HG02759 (cell line): ENCODE measurements at regions not wholly inside any gene's neighbourhood (a gene's known extent, or its start where the extent isn't known, plus 50 kb on each side); places are given as distances from the start of the nearest gene placed in this dataset.

Experiments
- ATAC-seq: cut with Tn5 transposase; IDR thresholded peaks from one replicate; pipeline ENCODE4 v1.9.1; 2021; ENCODE audit warnings: mild to moderate bottlenecking, moderate library complexity; ENCODE audit not compliant: unreplicated experiment

GRCh38 chr14:62081012-62081612 is 318.9 kb downstream of the SNAPC1 start:
- ATAC-seq, result peak; percentile 91

DNA sequence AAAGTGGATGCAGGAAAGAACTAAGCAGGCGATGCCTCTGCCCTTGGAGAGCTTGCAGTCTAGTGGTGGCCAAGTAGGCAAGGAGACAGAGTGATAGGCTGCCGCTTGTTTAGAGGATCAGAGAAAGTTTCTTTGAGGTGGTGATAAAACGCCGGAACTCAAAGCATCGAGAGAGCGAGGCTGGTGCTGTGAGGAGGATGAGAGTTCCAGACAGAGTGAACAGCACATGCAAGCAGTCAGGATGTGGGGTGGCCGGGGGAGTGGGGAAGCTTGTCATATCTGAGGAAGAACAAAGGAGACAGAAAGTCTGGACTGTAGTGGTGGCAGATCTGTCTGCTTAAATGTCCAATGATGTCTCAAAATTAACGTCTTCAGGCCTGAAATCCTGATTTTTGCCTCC is 319.7 kb downstream of the SNAPC1 start:
- no peak for ATAC-seq

DNA sequence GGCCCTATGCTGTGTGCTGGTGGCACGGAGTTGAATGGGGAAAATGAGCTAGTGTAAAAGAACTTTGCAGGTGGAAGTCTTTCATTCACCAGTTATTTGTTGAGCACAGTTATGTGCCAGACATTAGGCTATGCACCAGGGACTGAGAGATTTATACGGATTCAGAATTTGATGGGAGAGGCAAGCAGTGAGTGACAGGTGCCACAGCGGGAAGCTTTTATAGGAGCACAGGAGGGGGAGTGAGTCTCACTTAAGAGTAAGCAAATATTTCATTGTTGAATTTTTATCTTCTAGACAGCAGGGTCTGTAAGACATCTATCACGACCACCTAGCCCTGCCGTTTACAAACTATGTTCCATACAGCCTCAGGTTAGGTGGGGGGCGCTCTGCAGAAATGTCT is 320.6 kb downstream of the SNAPC1 start:
- no peak for ATAC-seq

DNA sequence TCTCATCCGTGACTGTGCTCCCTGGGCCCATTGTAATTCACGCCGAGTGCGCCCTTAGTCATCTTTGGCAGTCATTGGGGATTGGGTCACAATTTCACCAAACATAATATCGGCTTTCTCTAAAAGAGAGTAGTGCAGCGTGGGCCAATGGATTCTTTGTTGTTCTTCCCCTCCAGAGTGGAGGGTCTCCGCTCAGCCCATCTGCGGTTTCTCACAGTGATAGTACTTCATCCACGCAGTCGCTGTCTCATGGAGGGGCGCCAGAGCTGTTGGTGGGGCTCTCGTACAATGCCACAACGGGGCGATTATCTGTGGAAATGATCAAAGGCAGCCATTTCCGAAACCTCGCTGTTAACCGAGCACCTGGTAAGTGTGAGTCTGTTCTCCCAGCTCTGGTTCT is 321.8 kb downstream of the SNAPC1 start:
- no peak for ATAC-seq

- ATAC-seq, result no peak
Observed at GRCh38 chr14:62087191-62087590, 325.0 kb downstream of the SNAPC1 start.

DNA sequence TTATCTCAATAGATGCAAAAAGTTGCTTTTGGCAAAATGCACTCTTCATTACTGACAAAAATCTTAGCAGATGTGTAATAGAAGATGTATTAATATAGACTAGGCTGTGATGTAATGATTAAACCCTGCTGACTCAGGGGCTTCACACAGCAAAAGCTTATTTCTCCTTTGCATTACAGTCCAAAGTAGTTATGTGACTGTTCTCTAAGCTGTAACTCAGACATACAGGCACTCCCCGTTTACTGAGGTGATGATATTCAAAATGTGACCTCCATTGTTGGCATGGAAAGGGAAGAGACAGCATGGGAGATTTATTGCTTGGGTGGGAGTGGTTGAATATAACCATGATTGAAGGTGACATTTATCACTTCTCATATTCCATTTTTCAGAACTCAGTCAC is 331.5 kb downstream of the SNAPC1 start:
- no peak for ATAC-seq

- no peak for ATAC-seq
Observed at GRCh38 chr14:62097072-62097471, 334.9 kb downstream of the SNAPC1 start.

- ATAC-seq, result no peak
Observed at GRCh38 chr14:62097824-62098223, 335.6 kb downstream of the SNAPC1 start.

- ATAC-seq, result no peak
Observed at GRCh38 chr14:62098357-62098756, 336.1 kb downstream of the SNAPC1 start.

DNA sequence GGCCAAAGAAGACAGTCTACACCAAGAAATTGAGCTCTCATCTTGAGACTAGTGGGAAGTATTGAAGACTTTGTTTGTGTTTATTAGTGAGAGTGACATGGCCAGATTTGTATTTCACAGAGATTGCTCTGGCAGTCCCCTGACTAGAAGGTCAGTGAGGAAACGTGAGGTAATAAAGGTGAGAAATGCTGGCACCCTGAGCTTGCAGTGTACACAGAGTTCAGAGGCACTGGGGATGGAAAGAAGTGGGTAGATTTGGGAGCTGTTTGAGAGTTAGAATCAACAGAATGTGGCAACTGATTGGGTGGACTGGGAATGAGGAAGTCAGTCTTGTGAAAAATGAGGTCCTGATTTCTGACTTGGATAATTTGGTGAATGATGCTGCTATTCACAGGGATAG is 336.9 kb downstream of the SNAPC1 start:
- ATAC-seq, result no peak

- ATAC-seq, result no peak
Observed at GRCh38 chr14:62101189-62101588, 339.0 kb downstream of the SNAPC1 start.

DNA sequence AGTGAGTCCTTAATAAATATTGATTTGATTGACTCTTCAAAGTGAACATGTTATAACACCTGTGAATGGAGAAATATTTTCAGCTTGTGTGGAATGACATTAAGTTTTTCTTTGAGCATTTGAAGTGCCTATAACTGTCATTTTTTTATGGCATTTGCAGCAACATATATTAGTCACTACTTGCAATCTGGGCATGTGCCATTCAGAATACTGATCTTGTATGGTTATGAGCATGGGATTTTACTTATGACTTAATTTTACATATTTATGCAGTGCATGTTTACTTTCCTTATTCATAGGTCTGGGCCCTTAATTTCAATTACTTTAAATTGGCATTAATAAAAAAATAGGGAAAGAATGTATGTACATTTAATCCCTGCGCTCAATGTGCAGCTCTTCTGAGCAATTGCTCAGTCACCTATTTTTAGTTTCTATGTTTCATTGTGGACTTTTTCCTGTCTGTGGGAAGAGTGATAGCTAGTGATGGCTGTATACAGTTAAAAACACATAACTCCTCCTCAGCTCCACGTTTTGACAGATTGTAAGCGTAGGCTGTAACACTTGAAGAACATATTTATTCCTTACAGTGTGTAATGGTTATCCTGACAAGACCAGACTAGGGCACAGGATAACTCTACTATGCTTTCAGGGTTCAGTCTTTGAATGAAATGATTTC is 339.6 kb downstream of the SNAPC1 start:
- no peak for ATAC-seq

- no peak for ATAC-seq
Observed at GRCh38 chr14:62102349-62102725, 340.1 kb downstream of the SNAPC1 start.

- no peak for ATAC-seq
Observed at GRCh38 chr14:62103464-62103863, 341.2 kb downstream of the SNAPC1 start.

- no peak for ATAC-seq
Observed at GRCh38 chr14:62110941-62111340, 348.7 kb downstream of the SNAPC1 start.

DNA sequence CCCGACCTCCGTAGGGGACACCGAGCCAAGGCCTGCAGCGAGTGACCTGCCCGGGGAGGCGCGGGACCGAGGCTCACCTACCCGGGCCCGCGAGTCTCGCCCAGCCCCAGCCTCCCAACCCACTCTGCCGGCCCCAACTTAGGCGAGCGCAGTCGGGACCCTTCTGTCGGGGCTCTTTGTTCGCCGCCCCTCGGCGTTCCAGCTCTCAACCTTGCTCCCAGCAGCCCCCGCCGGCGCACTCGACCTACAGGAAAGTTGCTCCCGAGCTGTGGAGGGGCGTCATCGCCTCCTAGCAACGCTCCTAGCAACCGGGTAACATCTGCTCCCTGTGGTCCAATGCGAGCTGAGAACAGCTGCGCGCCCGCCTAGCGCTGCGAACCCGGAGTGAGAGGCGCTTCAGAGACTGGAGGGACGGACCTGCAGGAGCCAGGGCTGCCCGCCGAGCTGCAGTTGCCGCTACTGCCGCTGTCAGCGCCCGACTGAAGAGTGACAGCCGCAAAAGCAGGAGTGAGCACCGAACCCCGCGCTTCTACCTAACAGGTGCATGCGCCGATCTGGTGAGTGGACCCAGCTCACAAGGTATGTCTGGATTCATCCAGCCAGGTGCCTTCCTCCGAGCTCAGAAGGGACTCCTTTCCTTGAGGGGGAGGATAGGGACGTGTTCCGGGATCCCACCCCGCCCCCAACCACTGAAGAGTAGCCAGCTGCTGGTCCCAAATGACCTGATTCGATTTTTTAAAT is 355.0 kb downstream of the SNAPC1 start:
- ATAC-seq, result peak; percentile 98

DNA sequence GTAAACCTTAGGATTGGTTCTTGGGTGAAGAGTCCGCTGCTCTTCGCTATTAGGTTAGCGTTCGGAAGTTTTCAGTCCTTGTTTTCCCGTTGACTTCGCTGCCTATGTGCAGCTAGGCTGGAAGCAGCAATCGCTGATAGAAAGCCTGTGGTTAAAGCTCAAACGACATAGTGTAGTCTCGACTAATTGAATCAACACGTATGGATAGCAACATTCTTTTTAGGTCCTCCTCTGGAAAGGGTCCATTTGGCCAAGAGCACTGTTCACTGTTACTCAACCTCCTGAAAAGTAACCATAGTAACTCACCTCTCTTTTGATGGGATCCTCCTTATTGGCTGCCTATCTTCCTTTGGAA is 355.5 kb downstream of the SNAPC1 start:
- ATAC-seq, result no peak

DNA sequence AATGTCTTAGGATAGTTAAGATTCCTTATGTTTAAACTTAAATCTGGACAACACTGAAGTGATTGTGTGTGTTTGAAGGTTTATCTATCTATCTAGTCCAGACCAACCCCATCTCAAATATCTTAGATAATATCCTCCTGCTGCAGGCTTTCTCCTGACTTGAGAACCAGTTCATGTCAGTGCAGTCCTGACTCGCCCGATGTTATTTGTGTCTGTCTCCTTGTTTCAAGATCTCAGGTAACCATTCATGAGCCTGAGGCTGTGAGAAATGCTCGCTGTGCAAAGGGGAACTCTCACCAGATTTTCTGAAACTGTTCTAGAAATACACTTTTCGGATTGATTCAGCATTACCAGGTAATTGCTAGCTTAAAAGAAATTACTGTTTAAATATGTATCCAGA is 356.2 kb downstream of the SNAPC1 start:
- ATAC-seq, result no peak

- ATAC-seq, result no peak
Observed at GRCh38 chr14:62118871-62119270, 356.7 kb downstream of the SNAPC1 start.

DNA sequence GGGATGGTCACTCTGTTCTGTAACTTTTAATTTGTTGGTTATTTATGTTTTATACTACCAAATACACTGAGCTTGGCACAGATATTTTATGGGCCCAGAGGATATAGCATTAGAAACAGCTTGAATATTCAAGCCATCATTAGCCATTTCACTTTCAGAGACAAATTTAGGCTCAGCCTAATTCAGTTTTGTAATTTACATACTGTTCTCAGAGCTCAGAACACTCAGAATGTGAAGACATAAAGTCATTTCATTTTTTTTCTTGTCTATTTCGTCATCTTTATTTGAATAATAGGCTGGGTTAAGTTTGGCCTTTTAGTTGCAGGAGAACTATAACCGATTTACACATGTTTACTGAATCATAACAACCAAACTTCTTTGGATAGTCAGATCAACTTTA is 361.7 kb downstream of the SNAPC1 start:
- no peak for ATAC-seq

DNA sequence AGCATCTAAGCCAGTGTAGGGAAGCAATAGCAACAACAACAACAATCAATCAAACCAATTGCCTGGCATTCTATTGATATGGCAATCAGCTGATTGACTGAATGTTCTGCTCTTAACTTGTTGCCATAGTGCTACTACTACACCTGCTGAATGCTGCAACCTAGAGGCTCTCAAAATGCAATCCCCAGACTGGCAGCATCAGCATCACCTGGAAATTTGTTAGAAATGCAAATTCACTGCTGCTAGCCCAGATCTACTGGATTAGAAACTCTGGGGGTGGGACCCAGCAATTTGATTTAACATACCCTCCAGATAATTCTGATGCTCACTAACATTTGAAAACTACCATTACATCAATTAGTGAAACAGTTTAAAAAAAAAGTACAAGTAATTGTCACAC is 363.6 kb downstream of the SNAPC1 start:
- ATAC-seq, result no peak

- peak; percentile 68 for ATAC-seq
Observed at GRCh38 chr14:62126879-62127478, 364.8 kb downstream of the SNAPC1 start.
